Prostate gland (tissue), 2 donors: ENCODE measurements at regions not wholly inside any gene's neighbourhood (a gene's known extent, or its start where the extent isn't known, plus 50 kb on each side); places are given as distances from the start of the nearest gene placed in this dataset.

Source experiments
- CTCF ChIP-seq, 4 experiments: fragments of 200-600 bp in 2 of 4; fragments of 450-650 bp in 2 of 4; sonication (generic) in 2 of 4; IDR thresholded peaks; 1 replicate in 3 of 4; 2 replicates in 1 of 4; pipeline ENCODE4 v1.5.1; 2016 to 2019; ENCODE audit warnings: antibody characterized with exemption in 4 of 4, mild to moderate bottlenecking in 2 of 4, moderate library complexity in 2 of 4
- POLR2AphosphoS5 ChIP-seq: sonication (generic); formaldehyde crosslinking; IDR thresholded peaks from one replicate; pipeline ENCODE4 v1.6.1; 2017; ENCODE audit warnings: antibody characterized with exemption

GRCh38 chr22:47657224-47657623 is 894.8 kb downstream of the TBC1D22A start:
- TF ChIP-seq POLR2AphosphoS5 (no peak), CTCF (IDR thresholded peaks at IDR 0.05) (no peak)
